GM23248 (cell line): ENCODE measurements at regions not wholly inside any gene's neighbourhood (a gene's known extent, or its start where the extent isn't known, plus 50 kb on each side); places are given as distances from the start of the nearest gene placed in this dataset.
A peak's percentile ranks its signal among the peaks of the same experiment; 100 is the strongest.

Source experiments
- DNase-seq: peaks from one replicate; pipeline ENCODE4 v3.0.0-alpha.2; 2015
- H2AFZ ChIP-seq: fragments of 200-600 bp; sonication (generic); 2 replicates; pipeline ENCODE4 v1.6.1; 2016; ENCODE audit warnings: antibody characterized with exemption
- H3F3A ChIP-seq: fragments of 200-600 bp; sonication (generic); 2 replicates; pipeline ENCODE4 v1.6.1; 2016; ENCODE audit warnings: mild to moderate bottlenecking, antibody characterized with exemption, mixed run types; ENCODE audit not compliant: insufficient read depth
- H3K27ac ChIP-seq: fragments of 200-600 bp; sonication (generic); 2 replicates; pipeline ENCODE4 v1.5.1; 2016; ENCODE audit warnings: mild to moderate bottlenecking
- H3K27me3 ChIP-seq: fragments of 200-600 bp; sonication (generic); replicated peaks from 2 replicates; pipeline ENCODE4 v1.6.1; 2016; ENCODE audit warnings: mild to moderate bottlenecking; ENCODE audit not compliant: insufficient read depth
- H3K36me3 ChIP-seq: fragments of 200-600 bp; sonication (generic); 2 replicates; pipeline ENCODE4 v1.6.1; 2016; ENCODE audit warnings: low read depth, mild to moderate bottlenecking
- H3K4me1 ChIP-seq: fragments of 200-600 bp; sonication (generic); 2 replicates; pipeline ENCODE4 v1.6.1; 2016; ENCODE audit warnings: mild to moderate bottlenecking; ENCODE audit not compliant: insufficient read depth
- H3K4me2 ChIP-seq: fragments of 200-600 bp; sonication (generic); one replicate; pipeline ENCODE4 v1.6.1; 2016; ENCODE audit warnings: mild to moderate bottlenecking; ENCODE audit not compliant: unreplicated experiment
- H3K4me3 ChIP-seq: fragments of 200-600 bp; sonication (generic); 2 replicates; pipeline ENCODE4 v1.5.1; 2016; ENCODE audit warnings: mild to moderate bottlenecking
- H3K79me2 ChIP-seq: fragments of 200-600 bp; sonication (generic); 2 replicates; pipeline ENCODE4 v1.6.1; 2016; ENCODE audit warnings: mild to moderate bottlenecking; ENCODE audit not compliant: insufficient read depth
- H3K9ac ChIP-seq: fragments of 200-600 bp; sonication (generic); 2 replicates; pipeline ENCODE4 v1.6.1; 2016; ENCODE audit warnings: mild to moderate bottlenecking
- H3K9me2 ChIP-seq: fragments of 200-600 bp; sonication (generic); 2 replicates; pipeline ENCODE4 v1.6.1; 2016; ENCODE audit warnings: mixed run types, mild to moderate bottlenecking, moderate library complexity; ENCODE audit not compliant: insufficient read depth
- H3K9me3 ChIP-seq: fragments of 200-600 bp; sonication (generic); one replicate; pipeline ENCODE4 v1.6.1; 2017; ENCODE audit warnings: low read depth
- H4K20me1 ChIP-seq: fragments of 200-600 bp; sonication (generic); 2 replicates; pipeline ENCODE4 v1.6.0; 2016; ENCODE audit not compliant: insufficient read depth
- EZH2 ChIP-seq: fragments of 200-600 bp; sonication (generic); IDR thresholded peaks from 2 replicates; pipeline ENCODE4 v1.6.1; 2018; ENCODE audit warnings: antibody characterized with exemption, mild to moderate bottlenecking; ENCODE audit not compliant: insufficient read depth, poor library complexity, severe bottlenecking
- EZH2phosphoT487 ChIP-seq: fragments of 200-600 bp; sonication (generic); IDR thresholded peaks from 2 replicates; pipeline ENCODE4 v1.6.1; 2018; ENCODE audit warnings: antibody characterized with exemption, moderate library complexity, mild to moderate bottlenecking, low read depth; ENCODE audit not compliant: insufficient read depth
- WGBS, 2 experiments: methylation state at CpG; one replicate each; pipeline ENCODE4 v1.1.6; 2015 to 2017; ENCODE audit warnings: low lambda C conversion rate in 2 of 2, low coverage in 1 of 2; ENCODE audit errors: missing lambda C conversion rate in 2 of 2; 5-methylcytosine and 5-hydroxymethylcytosine counted together
- in situ Hi-C: fragments of 300-500 bp; cut with MboI; formaldehyde crosslinking; loops from 2 replicates; pipeline ENCODE4 v1.15.0; 2020

GRCh38 chr20:47953471-47953870, 168.2 kb upstream of the SULF2 start:
- DNase-seq, result no peak
- H3K4me3 ChIP-seq, result no peak overlapping the region
- H3K36me3 ChIP-seq, result no peaks in the 10 kb centered on the region
- no peaks in the 10 kb centered on the region for H3K9me2 ChIP-seq
- H3K4me1 ChIP-seq, result no peaks in the 10 kb centered on the region
- WGBS, 2 experiments, result 65 to 67% methylated on average over 6 of the region's 6 CpGs
- H3K9me3 ChIP-seq, result no peaks in the 10 kb centered on the region
- TF ChIP-seq EZH2phosphoT487 (no peak), EZH2 (no peak)
- H3K4me2 ChIP-seq, result no peak overlapping the region
- no peaks in the 10 kb centered on the region for H3F3A ChIP-seq
- H3K27me3 ChIP-seq, result no peaks in the 10 kb centered on the region; the same call in 1 of the 2 replicates
- no peak overlapping the region for H3K27ac ChIP-seq
- no peak overlapping the region for H3K9ac ChIP-seq
- H2AFZ ChIP-seq, result no peak overlapping the region
- H4K20me1 ChIP-seq, result no peaks in the 10 kb centered on the region
- H3K79me2 ChIP-seq, result no peaks in the 10 kb centered on the region
- in situ Hi-C loops, result no loop called here

DNA sequence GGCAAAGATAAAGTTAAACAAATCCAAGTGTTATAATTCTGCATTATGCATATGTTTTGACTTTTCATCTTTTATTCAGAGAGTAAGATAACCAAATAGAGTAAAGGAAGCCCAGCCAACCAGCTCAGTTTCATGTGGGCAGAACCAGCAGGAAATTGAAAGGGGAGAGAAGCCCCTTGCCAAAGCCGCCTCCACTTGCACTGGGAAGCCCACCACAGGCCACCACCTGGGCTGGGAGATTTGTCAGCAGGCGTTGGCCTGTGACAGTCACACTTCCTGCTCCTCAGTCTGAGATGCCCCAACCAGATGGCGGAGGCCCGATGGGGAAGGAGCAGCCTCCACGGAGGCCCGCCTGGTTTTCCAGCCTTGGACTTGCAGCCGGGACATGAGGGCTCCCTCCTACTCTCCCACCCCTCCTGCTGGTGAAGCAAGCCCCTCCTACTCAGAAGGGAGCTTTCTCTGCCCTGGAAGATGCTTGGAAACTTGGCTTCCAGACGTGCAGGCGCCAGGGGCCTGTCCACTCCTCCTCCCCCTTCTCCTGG, 166.8 kb upstream of the SULF2 start:
- in situ Hi-C loops, result no loop called here
- H3K79me2 ChIP-seq, result no peaks in the 10 kb centered on the region
- no peak overlapping the region for H3K9ac ChIP-seq

GRCh38 chr20:47951521-47951971, 166.3 kb upstream of the SULF2 start:
- in situ Hi-C loops, result no loop called here
- peak; percentile 5 for DNase-seq
- H3K9me3 ChIP-seq, result no peaks in the 10 kb centered on the region
- H3K9me2 ChIP-seq, result no peaks in the 10 kb centered on the region
- H3K27me3 ChIP-seq, result no peaks in the 10 kb centered on the region; the same call in 1 of the 2 replicates
- no peak overlapping the region for H3K9ac ChIP-seq
- no peaks in the 10 kb centered on the region for H3F3A ChIP-seq
- H3K4me2 ChIP-seq, result no peak overlapping the region
- no peak overlapping the region for H3K4me3 ChIP-seq
- H3K79me2 ChIP-seq, result no peaks in the 10 kb centered on the region
- no peaks in the 10 kb centered on the region for H3K4me1 ChIP-seq
- H2AFZ ChIP-seq, result no peak overlapping the region
- H3K27ac ChIP-seq, result no peak overlapping the region
- no peaks in the 10 kb centered on the region for H4K20me1 ChIP-seq
- no peaks in the 10 kb centered on the region for H3K36me3 ChIP-seq
- 44 to 48% methylated on average over 4 of the region's 4 CpGs for WGBS, 2 experiments
- TF ChIP-seq EZH2phosphoT487 (no peak), EZH2 (no peak)

More for the DNA sequence above, 166.8 kb upstream of the SULF2 start:
- Histone ChIP-seq H3K27ac (no peak overlapping the region), H2AFZ (no peak overlapping the region), H3F3A (no peaks in the 10 kb centered on the region), H3K36me3 (no peaks in the 10 kb centered on the region), H4K20me1 (no peaks in the 10 kb centered on the region), H3K4me2 (no peak overlapping the region), H3K4me3 (no peak overlapping the region), H3K4me1 (no peaks in the 10 kb centered on the region), H3K9me2 (no peaks in the 10 kb centered on the region), H3K9me3 (no peaks in the 10 kb centered on the region), H3K27me3 (no peaks in the 10 kb centered on the region; the same call in 1 of the 2 replicates)
- no peak for DNase-seq
- TF ChIP-seq EZH2 (no peak), EZH2phosphoT487 (no peak)
- WGBS, 2 experiments, result 86 to 91% methylated on average over 9 of the region's 9 CpGs

DNA sequence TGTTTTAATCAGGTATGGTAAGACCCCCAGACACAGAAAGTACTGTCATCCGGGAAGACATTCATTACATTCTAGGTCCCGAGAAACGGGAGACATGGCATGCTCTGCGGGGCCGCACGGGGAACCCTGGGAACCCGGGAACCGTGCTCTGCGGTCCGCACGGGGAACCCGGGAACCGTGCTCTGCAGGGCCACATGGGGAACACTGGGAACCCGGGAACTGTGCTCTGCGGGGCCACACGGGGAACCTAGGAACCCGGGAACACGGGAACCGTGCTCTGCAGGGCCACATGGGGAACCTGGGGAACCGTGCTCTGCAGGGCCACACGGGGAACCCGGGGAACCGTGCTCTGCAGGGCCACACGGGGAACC, 165.6 kb upstream of the SULF2 start:
- Histone ChIP-seq H3K4me3 (no peak overlapping the region), H3K79me2 (no peaks in the 10 kb centered on the region), H3K27ac (no peak overlapping the region), H3K9me2 (no peaks in the 10 kb centered on the region), H3K9me3 (no peaks in the 10 kb centered on the region), H3F3A (no peaks in the 10 kb centered on the region), H3K9ac (no peak overlapping the region), H3K36me3 (no peaks in the 10 kb centered on the region), H2AFZ (no peak overlapping the region), H3K27me3 (no peaks in the 10 kb centered on the region; the same call in 1 of the 2 replicates), H3K4me2 (no peak overlapping the region), H4K20me1 (no peaks in the 10 kb centered on the region), H3K4me1 (no peaks in the 10 kb centered on the region)
- no peak for DNase-seq
- WGBS, 2 experiments, result 96% methylated on average over 21 to 24 of the region's 24 CpGs
- in situ Hi-C loops, result no loop called here
- TF ChIP-seq EZH2 (no peak), EZH2phosphoT487 (no peak)
